NCI-H82 (cell line): ENCODE measurements at regions not wholly inside any gene's neighbourhood (a gene's known extent, or its start where the extent isn't known, plus 50 kb on each side); places are given as distances from the start of the nearest gene placed in this dataset.

Experiments used
- DNase-seq: peaks from one replicate; lab custom pipeline; 2025; lab: John Stamatoyannopoulos, UW

- DNase-seq = no peak
Observed at GRCh38 chr11:91955206-91955605, 269.4 kb upstream of the FAT3 start.

GRCh38 chr11:91952056-91952455 lies 272.6 kb upstream of the FAT3 start:
- no peak for DNase-seq

GRCh38 chr11:91947215-91947820 lies 277.3 kb upstream of the FAT3 start:
- peak; percentile 62 for DNase-seq

- peak; percentile 42 for DNase-seq
Observed at GRCh38 chr11:91946397-91946951, 278.1 kb upstream of the FAT3 start.

GRCh38 chr11:91935120-91935519 lies 289.5 kb upstream of the FAT3 start:
- DNase-seq = no peak

- no peak for DNase-seq
Observed at GRCh38 chr11:91932151-91932821, 292.3 kb upstream of the FAT3 start.

- DNase-seq = no peak
Observed at GRCh38 chr11:91927448-91927847, 297.2 kb upstream of the FAT3 start.

- DNase-seq = no peak
Observed at GRCh38 chr11:91926965-91927364, 297.7 kb upstream of the FAT3 start.

- DNase-seq = no peak
Observed at GRCh38 chr11:91922846-91923245, 301.8 kb upstream of the FAT3 start.

GRCh38 chr11:91921974-91922373 lies 302.6 kb upstream of the FAT3 start:
- DNase-seq = no peak

- DNase-seq = no peak
Observed at GRCh38 chr11:91913407-91913806, 311.2 kb upstream of the FAT3 start.

GRCh38 chr11:91912322-91912721 lies 312.3 kb upstream of the FAT3 start:
- no peak for DNase-seq

GRCh38 chr11:91906871-91907624 lies 317.6 kb upstream of the FAT3 start:
- no peak for DNase-seq

- DNase-seq = no peak
Observed at GRCh38 chr11:91904792-91905785, 319.5 kb upstream of the FAT3 start.

GRCh38 chr11:91902312-91902711 lies 322.3 kb upstream of the FAT3 start:
- DNase-seq = no peak

GRCh38 chr11:91880660-91881059 lies 344.0 kb upstream of the FAT3 start:
- no peak for DNase-seq

- no peak for DNase-seq
Observed at GRCh38 chr11:91876746-91877145, 347.9 kb upstream of the FAT3 start.

GRCh38 chr11:91872243-91872642 lies 352.4 kb upstream of the FAT3 start:
- DNase-seq = no peak

- DNase-seq = no peak
Observed at GRCh38 chr11:91871791-91872190, 352.8 kb upstream of the FAT3 start.

GRCh38 chr11:91871048-91871447 lies 353.6 kb upstream of the FAT3 start:
- no peak for DNase-seq

GRCh38 chr11:91869686-91870085 lies 354.9 kb upstream of the FAT3 start:
- DNase-seq = no peak

- DNase-seq = no peak
Observed at GRCh38 chr11:91866642-91867041, 358.0 kb upstream of the FAT3 start.
